HepG2 (cell line): ENCODE measurements at regions not wholly inside any gene's neighbourhood (a gene's known extent, or its start where the extent isn't known, plus 50 kb on each side); places are given as distances from the start of the nearest gene placed in this dataset.

Experiments
- ATAC-seq: fragments of 200-7000 bp; cut with Tn5 transposase; 3 replicates; pipeline ENCODE4 v1.9.1; 2020; ENCODE audit warnings: mild to moderate bottlenecking, moderate library complexity
- BruUV-seq: library from RNA; stranded (reverse); fragments of 400-500 nt; replicated peaks from 2 replicates; lab custom pipeline; 2021; lab: Mats Ljungman, UMichigan
- CTCF ChIA-PET: fragments of 300-600 bp; formaldehyde crosslinking; extraction: SDS; loops from one replicate; lab custom pipeline; 2021; ENCODE audit warnings: low total read pairs, inconsistent platforms, low intra/inter-chr PET ratio; lab: Yijun Ruan, JAX
- POLR2A ChIA-PET: fragments of 350-600 bp; sonication (Branson Sonifier 250); formaldehyde crosslinking; loops from one replicate; lab custom pipeline; 2020; ENCODE audit warnings: antibody characterized with exemption, inconsistent platforms; lab: Yijun Ruan, JAX
- DNase-seq: peaks from one replicate; pipeline ENCODE4 v3.0.0-alpha.2; 2015; ENCODE audit warnings: low spot score
- FAIRE-seq: peaks from 3 replicates; lab custom pipeline; 2011; peaks lifted over from hg19 to GRCh38; lab: Jason Lieb, UNC
- H2AFZ ChIP-seq: one replicate; pipeline ENCODE4 v1.6.1; 2011; ENCODE audit warnings: low read length, inconsistent platforms
- H3K27ac ChIP-seq: fragments of 300-600 bp; 3 replicates; pipeline ENCODE4 v1.8.0; 2011; ENCODE audit warnings: mixed run types, mild to moderate bottlenecking, mixed read lengths, low read length, inconsistent platforms; ENCODE audit not compliant: insufficient read depth; ENCODE audit errors: extremely low read length
- H3K27me3 ChIP-seq, 2 experiments: fragments of 200-600 bp in 1 of 2; 2 replicates in 1 of 2; 3 replicates in 1 of 2; pipeline versions ENCODE4 v1.6.0 to v1.8.0; 2011; ENCODE audit warnings: low read length in 2 of 2, mild to moderate bottlenecking in 2 of 2, moderate library complexity in 2 of 2, inconsistent platforms in 1 of 2; ENCODE audit not compliant: insufficient read depth in 2 of 2, control insufficient read depth in 1 of 2
- H3K36me3 ChIP-seq, 2 experiments: fragments of 200-600 bp in 1 of 2; replicated peaks in 1 of 2; 2 replicates in 1 of 2; 3 replicates in 1 of 2; pipeline versions ENCODE4 v1.5.1 to v1.8.0; 2011; ENCODE audit warnings: low read length in 2 of 2, inconsistent platforms in 1 of 2; ENCODE audit not compliant: insufficient read depth in 2 of 2, control insufficient read depth in 1 of 2
- H3K4me1 ChIP-seq: 2 replicates; pipeline ENCODE4 v1.5.1; 2012; ENCODE audit warnings: low read length, inconsistent platforms; ENCODE audit not compliant: insufficient read depth
- H3K4me2 ChIP-seq: 2 replicates; pipeline ENCODE4 v1.6.0; 2011; ENCODE audit warnings: low read depth, low read length, inconsistent platforms
- H3K4me3 ChIP-seq, 3 experiments: fragments of 200-600 bp in 1 of 3; sonication (generic), shearing (Covaris generic) in 1 of 3; replicated peaks in 1 of 3; 2 replicates each; pipeline ENCODE4 v1.5.1; 2011 to 2016; ENCODE audit warnings: low read length in 3 of 3, inconsistent platforms in 2 of 3, low read depth in 2 of 3, mild to moderate bottlenecking in 2 of 3, control low read depth in 1 of 3, mixed read lengths in 1 of 3; ENCODE audit not compliant: insufficient read depth in 1 of 3
- H3K79me2 ChIP-seq: one replicate; pipeline ENCODE4 v1.6.1; 2011; ENCODE audit warnings: low read length, inconsistent platforms; ENCODE audit not compliant: insufficient read depth
- H3K9ac ChIP-seq: 2 replicates; pipeline ENCODE4 v1.6.0; 2011; ENCODE audit warnings: mild to moderate bottlenecking, low read depth, low read length, inconsistent platforms; ENCODE audit not compliant: insufficient read depth
- H3K9me3 ChIP-seq: 2 replicates; pipeline ENCODE4 v1.5.1; 2012; ENCODE audit warnings: mild to moderate bottlenecking, low read length
- H4K20me1 ChIP-seq: 2 replicates; pipeline ENCODE4 v1.6.0; 2011; ENCODE audit warnings: inconsistent platforms, mild to moderate bottlenecking, low read length, moderate library complexity; ENCODE audit not compliant: insufficient read depth
- ATF5 ChIP-seq: sonication (generic); formaldehyde crosslinking; IDR thresholded peaks from 2 replicates; pipeline ENCODE4 v1.4.0; 2020; ENCODE audit warnings: mild to moderate bottlenecking, low read depth, missing genetic modification reagents
- FOXA1 ChIP-seq, 2 experiments: fragments of 450-650 bp in 1 of 2; sonication (generic) in 1 of 2; formaldehyde crosslinking in 1 of 2; IDR thresholded peaks; 2 replicates each; pipeline versions ENCODE4 v1.4.0 to v1.6.1; 2016 to 2020; ENCODE audit warnings: missing genetic modification reagents in 1 of 2
- GTF2F1 ChIP-seq: fragments of 150-350 bp; IDR thresholded peaks from 2 replicates; pipeline ENCODE4 v1.6.1; 2014; ENCODE audit warnings: low read length
- KDM3A ChIP-seq: IDR thresholded peaks from 2 replicates; pipeline ENCODE4 v1.6.1; 2018; ENCODE audit warnings: low read depth, missing compliant biosample characterization
- KIAA2018 ChIP-seq: sonication (generic); formaldehyde crosslinking; IDR thresholded peaks from 2 replicates; pipeline ENCODE4 v1.5.0; 2020; ENCODE audit warnings: mild to moderate bottlenecking, missing genetic modification reagents, borderline replicate concordance
- NR2F6 ChIP-seq, 2 experiments: IDR thresholded peaks; 2 replicates each; pipeline ENCODE4 v1.6.1; 2016; ENCODE audit warnings: antibody characterized with exemption in 1 of 2, mild to moderate bottlenecking in 1 of 2
- RFXANK ChIP-seq: IDR thresholded peaks from 2 replicates; pipeline ENCODE4 v1.6.1; 2016
- ZNF10 ChIP-seq: sonication (generic); formaldehyde crosslinking; IDR thresholded peaks from 2 replicates; pipeline ENCODE4 v1.4.0; 2020; ENCODE audit warnings: mild to moderate bottlenecking, low read depth, missing genetic modification reagents, borderline replicate concordance
- ZNF136 ChIP-seq: sonication (generic); formaldehyde crosslinking; IDR thresholded peaks from 2 replicates; pipeline ENCODE4 v1.8.1; 2022; ENCODE audit warnings: low read depth, mild to moderate bottlenecking, moderate library complexity, missing genetic modification reagents
- WGBS: methylation state at CpG from one replicate; pipeline ENCODE4 v1.1.6; 2017; ENCODE audit warnings: low lambda C conversion rate; 5-methylcytosine and 5-hydroxymethylcytosine counted together
- in situ Hi-C: cut with HindIII; loops from 2 replicates; pipeline ENCODE4 v1.10.0; 2017; ENCODE audit warnings: low pct_unique_long_range_greater_than_20kb; ENCODE audit not compliant: extremely low pct_ligation_motif_present
- intact Hi-C: fragments of 100-400 bp; cut with micrococcal nuclease; formaldehyde crosslinking; loops from one replicate; pipeline ENCODE4 v1.10.0; 2022; ENCODE audit not compliant: unreplicated experiment
- TF ChIP-seq, protein P1 (sequence below): sonication (generic); formaldehyde crosslinking; IDR thresholded peaks from 2 replicates; pipeline ENCODE4 v1.4.0; 2020; ENCODE audit warnings: mild to moderate bottlenecking, missing genetic modification reagents

DNA sequence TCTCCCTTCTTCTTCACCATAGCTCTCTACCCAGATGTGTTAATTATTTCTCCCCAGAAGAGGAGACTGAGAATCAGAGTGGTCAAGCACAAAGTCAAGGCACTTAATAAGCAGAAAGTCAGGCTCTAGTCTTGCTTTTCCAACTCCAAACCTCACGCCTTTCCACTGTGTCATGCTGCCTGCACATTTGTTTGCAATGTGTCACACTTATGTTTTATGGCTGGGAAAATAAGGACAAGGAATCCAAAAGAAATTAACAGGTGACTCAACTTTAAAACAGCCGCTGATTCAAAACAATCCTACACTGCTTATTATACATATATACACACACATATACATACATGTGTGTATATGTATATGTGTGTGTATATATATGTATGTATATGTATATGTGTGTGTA lies 255.7 kb upstream of the DYNLRB2 start:
- Histone ChIP-seq H3K4me1 (no peaks in the 10 kb centered on the region), H4K20me1 (no peaks in the 10 kb centered on the region), H3K9me3 (no peaks in the 10 kb centered on the region), H3K36me3 (no peaks in the 10 kb centered on the region), H2AFZ (no peak overlapping the region), H3K27ac (no peak overlapping the region), H3K4me2 (no peak overlapping the region), H3K9ac (no peak overlapping the region), H3K27me3 (no peaks in the 10 kb centered on the region), H3K4me3 (no peak overlapping the region), H3K79me2 (no peaks in the 10 kb centered on the region)
- in situ Hi-C loops (no loop called here), intact Hi-C loops (no loop called here)
- DNase-seq (no peak), ATAC-seq (no peak), FAIRE-seq (no peak)
- ChIA-PET POLR2A (no interaction called here), CTCF (no interaction called here)
- BruUV-seq, result no TSS peak
- 22% methylated on average over 2 of the region's 2 CpGs for WGBS
- TF ChIP-seq RFXANK (no peak), ZNF10 (CRISPR knock-in tag) (no peak), GTF2F1 (no peak), NR2F6 (IDR thresholded peaks at IDR 0.05) (no peak), NR2F6 (CRISPR knock-in tag; IDR thresholded peaks at IDR 0.05) (no peak), ZNF136 (CRISPR knock-in tag) (no peak), ATF5 (no peak), KIAA2018 (no peak), FOXA1 (IDR thresholded peaks at IDR 0.05) (no peak), FOXA1 (CRISPR knock-in tag; IDR thresholded peaks at IDR 0.05) (no peak), KDM3A (CRISPR knock-in tag) (no peak)
- TF ChIP-seq, protein P1, sequence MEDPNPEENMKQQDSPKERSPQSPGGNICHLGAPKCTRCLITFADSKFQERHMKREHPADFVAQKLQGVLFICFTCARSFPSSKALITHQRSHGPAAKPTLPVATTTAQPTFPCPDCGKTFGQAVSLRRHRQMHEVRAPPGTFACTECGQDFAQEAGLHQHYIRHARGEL (CRISPR knock-in tag), result no peak
